SK-N-MC (cell line): ENCODE measurements at regions not wholly inside any gene's neighbourhood (a gene's known extent, or its start where the extent isn't known, plus 50 kb on each side); places are given as distances from the start of the nearest gene placed in this dataset.

Experiments
- EZH2 ChIP-seq: fragments of 200-600 bp; sonication (generic); IDR thresholded peaks from one replicate; pipeline ENCODE4 v1.6.1; 2017; ENCODE audit warnings: antibody characterized with exemption
- FOXP2 ChIP-seq: optimal IDR thresholded peaks from 2 replicates; pipeline ENCODE3; 2011; ENCODE audit warnings: mild to moderate bottlenecking, moderate library complexity; ENCODE audit not compliant: insufficient read depth; ENCODE audit errors: extremely low read length, control extremely low read depth
- POLR2AphosphoS5 ChIP-seq: IDR thresholded peaks from 2 replicates; pipeline ENCODE4 v1.6.1; 2012; ENCODE audit warnings: mild to moderate bottlenecking, low read depth, low read length, borderline replicate concordance

GRCh38 chr7:33831389-33832141 lies 73.8 kb upstream of the BMPER start:
- TF ChIP-seq POLR2AphosphoS5 (no peak), EZH2 (no peak), FOXP2 (no peak)
